Adrenal gland (tissue), 5 donors: ENCODE measurements at regions not wholly inside any gene's neighbourhood (a gene's known extent, or its start where the extent isn't known, plus 50 kb on each side); places are given as distances from the start of the nearest gene placed in this dataset.

Experiments
- CTCF ChIP-seq, 6 experiments: fragments of 450-650 bp in 4 of 6; fragments of 200-600 bp in 2 of 6; sonication (generic) in 1 of 6; IDR thresholded peaks; 1 replicate in 5 of 6; 2 replicates in 1 of 6; pipeline versions ENCODE4 v1.5.1 to v1.8.0; 2016 to 2021; ENCODE audit warnings: antibody characterized with exemption in 6 of 6, mild to moderate bottlenecking in 2 of 6, moderate library complexity in 1 of 6
- POLR2A ChIP-seq, 2 donors: fragments of 450-650 bp; IDR thresholded peaks; one replicate each; pipeline ENCODE4 v1.6.1; 2017; ENCODE audit warnings: antibody characterized with exemption in 2 of 2, mild to moderate bottlenecking in 2 of 2, moderate library complexity in 1 of 2
- donor health status: DM: no; HTN: no; CAD: no.

- TF ChIP-seq CTCF (IDR thresholded peaks at IDR 0.05) = no peak
- no peak for TF ChIP-seq POLR2A (IDR thresholded peaks at IDR 0.05)
Observed at GRCh38 chr12:85552461-85552860, 272.4 kb downstream of the ALX1 start.
